Mucosa of descending colon (tissue), 3 donors: ENCODE measurements at regions not wholly inside any gene's neighbourhood (a gene's known extent, or its start where the extent isn't known, plus 50 kb on each side); places are given as distances from the start of the nearest gene placed in this dataset.

ENCODE experiments used
- ATAC-seq: fragments of 200-7000 bp; cut with Tn5 transposase; one replicate; pipeline ENCODE4 v1.9.1; 2020; ENCODE audit warnings: mild to moderate bottlenecking, moderate library complexity
- DNase-seq, 3 donors: peaks; one replicate each; pipeline ENCODE4 v3.0.0-alpha.2; 2020
- H3K36me3 ChIP-seq: fragments of 200-600 bp; one replicate; pipeline ENCODE4 v1.8.0; 2021; ENCODE audit warnings: low read depth, mild to moderate bottlenecking
- H3K4me1 ChIP-seq: fragments of 200-600 bp; one replicate; pipeline ENCODE4 v1.8.0; 2021; ENCODE audit warnings: low read depth, mild to moderate bottlenecking
- H3K4me3 ChIP-seq: fragments of 200-600 bp; one replicate; pipeline ENCODE4 v1.8.0; 2021; ENCODE audit warnings: mild to moderate bottlenecking
- H3K9me3 ChIP-seq: fragments of 200-600 bp; one replicate; pipeline ENCODE4 v1.8.0; 2021; ENCODE audit warnings: mild to moderate bottlenecking
- intact Hi-C, 2 donors: fragments of 100-400 bp; cut with DNase I in 1 of 2; cut with micrococcal nuclease in 1 of 2; formaldehyde crosslinking; loops; one replicate each; pipeline versions ENCODE4 v1.11.0 to v1.11.1; 2022; cut with DNase I, micrococcal nuclease
- TF ChIP-seq, protein P1 (sequence below): fragments of 200-600 bp; IDR thresholded peaks from one replicate; pipeline ENCODE4 v1.8.0; 2022; ENCODE audit warnings: antibody characterized with exemption, mild to moderate bottlenecking
- donor health status: DM: no; HTN: no; CAD: no; lungs with moderate emphysema.
- donor health status: DM: no; HTN: no; CAD: no.
- donor health status: DM: no; HTN: yes; CAD: no.

GRCh38 chr3:88209356-88209755 lies 59.6 kb downstream of the C3orf38 start:
- Histone ChIP-seq H3K9me3 (no peaks in the 10 kb centered on the region), H3K4me3 (no peak overlapping the region), H3K4me1 (no peaks in the 10 kb centered on the region), H3K36me3 (no peaks in the 10 kb centered on the region)
- intact Hi-C loops, result loop anchor here in 1 of 2 donors (10.0 kb wide), 2 partner anchors 885 to 1975 kb away; no protein-coding TSS in a partner anchor
- TF ChIP-seq, protein P1, sequence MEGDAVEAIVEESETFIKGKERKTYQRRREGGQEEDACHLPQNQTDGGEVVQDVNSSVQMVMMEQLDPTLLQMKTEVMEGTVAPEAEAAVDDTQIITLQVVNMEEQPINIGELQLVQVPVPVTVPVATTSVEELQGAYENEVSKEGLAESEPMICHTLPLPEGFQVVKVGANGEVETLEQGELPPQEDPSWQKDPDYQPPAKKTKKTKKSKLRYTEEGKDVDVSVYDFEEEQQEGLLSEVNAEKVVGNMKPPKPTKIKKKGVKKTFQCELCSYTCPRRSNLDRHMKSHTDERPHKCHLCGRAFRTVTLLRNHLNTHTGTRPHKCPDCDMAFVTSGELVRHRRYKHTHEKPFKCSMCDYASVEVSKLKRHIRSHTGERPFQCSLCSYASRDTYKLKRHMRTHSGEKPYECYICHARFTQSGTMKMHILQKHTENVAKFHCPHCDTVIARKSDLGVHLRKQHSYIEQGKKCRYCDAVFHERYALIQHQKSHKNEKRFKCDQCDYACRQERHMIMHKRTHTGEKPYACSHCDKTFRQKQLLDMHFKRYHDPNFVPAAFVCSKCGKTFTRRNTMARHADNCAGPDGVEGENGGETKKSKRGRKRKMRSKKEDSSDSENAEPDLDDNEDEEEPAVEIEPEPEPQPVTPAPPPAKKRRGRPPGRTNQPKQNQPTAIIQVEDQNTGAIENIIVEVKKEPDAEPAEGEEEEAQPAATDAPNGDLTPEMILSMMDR, result no peak
- no peak for ATAC-seq
- DNase-seq, result no peak

- H3K36me3 ChIP-seq, result no peaks in the 10 kb centered on the region
- no peak for DNase-seq
- H3K4me3 ChIP-seq, result no peak overlapping the region
- TF ChIP-seq, protein P1, result no peak
- intact Hi-C loops, result no loop called here
- H3K9me3 ChIP-seq, result no peaks in the 10 kb centered on the region
- no peaks in the 10 kb centered on the region for H3K4me1 ChIP-seq
- ATAC-seq, result no peak
Observed at GRCh38 chr3:88211096-88211890, 61.5 kb downstream of the C3orf38 start.

GRCh38 chr3:88219138-88219792 lies 69.5 kb downstream of the C3orf38 start:
- no peak overlapping the region for H3K4me3 ChIP-seq
- intact Hi-C loops, result no loop called here
- no peaks in the 10 kb centered on the region for H3K4me1 ChIP-seq
- H3K36me3 ChIP-seq, result no peaks in the 10 kb centered on the region
- DNase-seq (peak in 2 of 3 donors; percentile 36 to 75), ATAC-seq (peak; percentile 81)
- TF ChIP-seq, protein P1, result no peak
- H3K9me3 ChIP-seq, result no peaks in the 10 kb centered on the region

GRCh38 chr3:88220126-88220525 lies 70.4 kb downstream of the C3orf38 start:
- no peaks in the 10 kb centered on the region for H3K4me1 ChIP-seq
- TF ChIP-seq, protein P1, result no peak
- ATAC-seq, result no peak
- intact Hi-C loops, result no loop called here
- H3K9me3 ChIP-seq, result no peaks in the 10 kb centered on the region
- DNase-seq, result no peak
- H3K36me3 ChIP-seq, result no peaks in the 10 kb centered on the region
- no peak overlapping the region for H3K4me3 ChIP-seq

- H3K4me3 ChIP-seq, result no peak overlapping the region
- TF ChIP-seq, protein P1, result no peak
- no peaks in the 10 kb centered on the region for H3K36me3 ChIP-seq
- ATAC-seq (no peak), DNase-seq (no peak)
- intact Hi-C loops, result no loop called here
- H3K4me1 ChIP-seq, result no peaks in the 10 kb centered on the region
- H3K9me3 ChIP-seq, result no peaks in the 10 kb centered on the region
Observed at GRCh38 chr3:88221726-88222125, 72.0 kb downstream of the C3orf38 start.
